Colonic mucosa (tissue), 4 donors: ENCODE measurements at regions not wholly inside any gene's neighbourhood (a gene's known extent, or its start where the extent isn't known, plus 50 kb on each side); places are given as distances from the start of the nearest gene placed in this dataset.

Experiments used
- DNase-seq: peaks from one replicate; pipeline ENCODE4 v3.0.0-alpha.2; 2020
- H3K27ac ChIP-seq: fragments of 200-600 bp; one replicate; pipeline ENCODE4 v1.8.0; 2021
- H3K27me3 ChIP-seq: fragments of 200-600 bp; one replicate; pipeline ENCODE4 v1.8.0; 2021
- H3K36me3 ChIP-seq: fragments of 200-600 bp; one replicate; pipeline ENCODE4 v1.8.0; 2021
- H3K4me1 ChIP-seq: fragments of 200-600 bp; one replicate; pipeline ENCODE4 v1.8.0; 2021; ENCODE audit warnings: mild to moderate bottlenecking
- H3K4me3 ChIP-seq: fragments of 200-600 bp; one replicate; pipeline ENCODE4 v1.8.0; 2021
- H3K9ac ChIP-seq, 2 donors: one replicate each; pipeline ENCODE4 v1.7.0; 2013; ENCODE audit warnings: control low read depth in 2 of 2, low read depth in 2 of 2, low read length in 2 of 2
- H3K9me3 ChIP-seq: fragments of 200-600 bp; one replicate; pipeline ENCODE4 v1.8.0; 2021
- intact Hi-C: fragments of 100-400 bp; cut with DNase I; formaldehyde crosslinking; loops from one replicate; pipeline ENCODE4 v1.14.1; 2022
- TF ChIP-seq, protein P1 (sequence below): fragments of 200-600 bp; IDR thresholded peaks from one replicate; pipeline ENCODE4 v1.8.0; 2022; ENCODE audit warnings: antibody characterized with exemption, mild to moderate bottlenecking
- donor health status: healthy.
- donor health status: DM: no; HTN: no; CAD: no.
- donor health status: DM: no; HTN: no; CAD: no.

DNA sequence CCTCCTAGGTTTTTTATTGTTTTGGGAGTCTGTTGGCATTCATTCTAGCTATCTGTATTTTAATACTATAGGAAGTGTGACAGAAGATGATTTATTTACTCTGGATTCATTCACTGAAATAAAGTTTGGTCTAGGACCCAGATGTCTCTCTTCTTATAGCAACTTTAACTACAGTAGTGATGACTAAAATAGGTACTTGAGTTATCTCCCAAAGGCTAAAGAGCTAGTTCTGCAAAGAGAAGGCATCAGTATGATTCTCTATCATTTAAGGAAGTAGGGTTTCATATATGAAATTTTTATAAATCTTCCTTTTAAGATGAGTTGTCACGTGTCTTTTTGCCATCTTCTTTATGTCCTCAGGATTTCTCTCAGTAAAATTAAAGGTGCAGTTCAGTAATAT lies 507.4 kb downstream of the KCTD12 start:
- Histone ChIP-seq H3K9me3 (no peaks in the 10 kb centered on the region), H3K4me1 (no peaks in the 10 kb centered on the region), H3K27ac (no peak overlapping the region), H3K27me3 (no peaks in the 10 kb centered on the region), H3K9ac (no peak overlapping the region), H3K4me3 (no peak overlapping the region), H3K36me3 (no peaks in the 10 kb centered on the region)
- intact Hi-C loops: no loop called here
- no peak for DNase-seq
- TF ChIP-seq, protein P1, sequence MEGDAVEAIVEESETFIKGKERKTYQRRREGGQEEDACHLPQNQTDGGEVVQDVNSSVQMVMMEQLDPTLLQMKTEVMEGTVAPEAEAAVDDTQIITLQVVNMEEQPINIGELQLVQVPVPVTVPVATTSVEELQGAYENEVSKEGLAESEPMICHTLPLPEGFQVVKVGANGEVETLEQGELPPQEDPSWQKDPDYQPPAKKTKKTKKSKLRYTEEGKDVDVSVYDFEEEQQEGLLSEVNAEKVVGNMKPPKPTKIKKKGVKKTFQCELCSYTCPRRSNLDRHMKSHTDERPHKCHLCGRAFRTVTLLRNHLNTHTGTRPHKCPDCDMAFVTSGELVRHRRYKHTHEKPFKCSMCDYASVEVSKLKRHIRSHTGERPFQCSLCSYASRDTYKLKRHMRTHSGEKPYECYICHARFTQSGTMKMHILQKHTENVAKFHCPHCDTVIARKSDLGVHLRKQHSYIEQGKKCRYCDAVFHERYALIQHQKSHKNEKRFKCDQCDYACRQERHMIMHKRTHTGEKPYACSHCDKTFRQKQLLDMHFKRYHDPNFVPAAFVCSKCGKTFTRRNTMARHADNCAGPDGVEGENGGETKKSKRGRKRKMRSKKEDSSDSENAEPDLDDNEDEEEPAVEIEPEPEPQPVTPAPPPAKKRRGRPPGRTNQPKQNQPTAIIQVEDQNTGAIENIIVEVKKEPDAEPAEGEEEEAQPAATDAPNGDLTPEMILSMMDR: no peak

DNA sequence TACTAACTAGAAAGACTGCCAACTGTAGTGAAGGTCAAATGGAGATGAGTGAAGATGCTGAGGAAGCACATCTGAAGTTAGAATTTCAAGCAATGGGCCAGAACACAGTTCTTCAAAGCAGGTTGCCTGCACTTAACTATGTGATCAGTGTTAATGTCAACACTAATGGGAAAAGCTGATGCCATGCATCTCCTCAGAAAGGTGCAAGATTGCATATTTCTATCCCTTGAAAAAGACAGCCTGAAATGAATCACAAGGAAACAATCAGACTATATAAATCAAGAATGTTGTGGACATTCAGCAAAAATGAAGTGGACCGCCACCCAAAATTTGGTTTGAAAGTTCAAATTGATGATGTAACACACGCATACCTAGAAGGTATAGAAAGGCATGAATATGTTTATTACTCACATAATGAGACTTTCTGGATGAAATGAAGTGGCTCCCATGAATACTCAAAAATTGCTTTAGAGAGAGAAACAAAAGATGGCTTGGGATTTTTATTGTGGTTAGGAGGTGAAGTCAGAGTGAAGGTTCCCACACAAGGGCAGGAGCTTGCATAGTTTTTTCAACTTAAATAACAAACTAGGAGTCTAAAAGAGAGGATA lies 522.4 kb downstream of the KCTD12 start:
- no peak overlapping the region for H3K4me3 ChIP-seq
- no peak overlapping the region for H3K27ac ChIP-seq
- TF ChIP-seq, protein P1: no peak
- no peaks in the 10 kb centered on the region for H3K27me3 ChIP-seq
- no peaks in the 10 kb centered on the region for H3K36me3 ChIP-seq
- no peaks in the 10 kb centered on the region for H3K9me3 ChIP-seq
- no peak overlapping the region for H3K9ac ChIP-seq
- no peaks in the 10 kb centered on the region for H3K4me1 ChIP-seq
- DNase-seq: no peak
- intact Hi-C loops: no loop called here

DNA sequence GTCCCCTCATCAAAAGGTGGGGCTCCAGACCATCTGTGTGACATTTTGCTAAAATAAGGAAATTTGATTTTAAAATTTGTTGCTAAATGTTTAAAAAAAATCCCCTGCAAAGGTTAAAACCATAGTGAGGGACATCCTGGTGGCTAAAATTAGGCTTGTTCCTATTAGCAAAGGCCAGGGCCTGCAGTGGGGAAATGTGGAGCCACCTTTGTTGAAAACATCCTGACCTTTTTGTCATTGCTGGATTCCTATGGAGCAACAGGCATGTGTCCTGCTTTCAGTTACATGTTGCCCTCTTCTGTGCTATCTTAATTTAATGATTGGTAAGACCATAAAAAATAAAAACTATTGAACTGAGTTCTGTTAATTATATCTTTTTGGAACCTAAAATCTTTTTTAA lies 524.3 kb downstream of the KCTD12 start:
- Histone ChIP-seq H3K4me3 (no peak overlapping the region), H3K9me3 (no peaks in the 10 kb centered on the region), H3K4me1 (no peaks in the 10 kb centered on the region), H3K9ac (no peak overlapping the region), H3K27me3 (no peaks in the 10 kb centered on the region), H3K36me3 (no peaks in the 10 kb centered on the region), H3K27ac (no peak overlapping the region)
- intact Hi-C loops: no loop called here
- TF ChIP-seq, protein P1: no peak
- DNase-seq: no peak

DNA sequence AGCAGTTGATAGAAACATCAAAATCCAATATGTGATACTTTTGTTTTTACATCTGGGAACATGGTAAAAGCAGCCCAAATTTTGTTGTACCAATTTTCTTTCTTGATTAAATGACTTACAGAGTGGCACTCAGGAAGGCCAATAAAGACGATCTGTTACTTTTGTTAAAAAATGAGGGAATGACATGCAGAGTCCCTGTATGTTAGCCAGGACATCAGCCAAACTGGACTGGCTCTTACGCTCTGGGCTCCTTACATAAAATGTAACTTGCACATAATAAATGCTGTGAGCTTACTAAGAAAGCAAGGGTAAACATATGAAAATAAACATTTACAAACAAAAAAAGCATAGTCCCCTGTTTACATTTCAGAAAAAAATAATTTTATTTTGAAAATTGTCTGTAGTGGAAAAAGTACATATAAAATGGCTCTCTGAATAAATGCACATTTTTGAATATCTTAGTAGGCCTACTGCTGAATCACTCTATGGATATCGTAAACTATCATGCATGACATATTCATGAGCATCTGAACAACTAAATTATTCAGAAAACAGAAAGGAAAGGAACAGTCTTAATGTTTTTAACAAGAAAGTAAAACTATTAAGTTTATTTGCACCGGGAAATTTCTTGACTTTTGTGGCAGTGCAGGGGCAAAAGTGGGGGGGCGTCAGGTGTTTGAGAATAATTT lies 534.5 kb downstream of the KCTD12 start:
- Histone ChIP-seq H3K36me3 (no peaks in the 10 kb centered on the region), H3K9ac (no peak overlapping the region), H3K27me3 (no peaks in the 10 kb centered on the region), H3K4me1 (no peaks in the 10 kb centered on the region), H3K27ac (no peak overlapping the region), H3K4me3 (no peak overlapping the region), H3K9me3 (no peaks in the 10 kb centered on the region)
- TF ChIP-seq, protein P1: no peak
- no peak for DNase-seq
- intact Hi-C loops: no loop called here

DNA sequence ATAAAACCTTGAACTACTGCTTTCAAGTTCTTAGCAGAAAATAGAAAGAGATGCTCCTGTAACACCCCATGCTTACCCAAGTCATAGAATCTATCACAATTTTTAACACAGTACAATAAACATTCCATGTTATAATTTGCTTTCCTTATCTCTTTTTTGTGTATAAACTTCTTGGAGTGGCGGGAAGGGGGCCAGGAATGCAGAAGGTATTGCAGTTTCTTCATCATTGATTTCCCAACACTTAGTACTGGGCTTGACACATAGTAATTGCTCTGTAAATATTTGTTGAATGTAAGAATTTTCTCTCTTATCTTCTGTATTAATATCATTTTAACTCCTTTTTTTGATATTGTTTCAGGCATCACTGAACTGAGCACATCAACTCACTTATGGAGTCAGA lies 535.8 kb downstream of the KCTD12 start:
- H3K27me3 ChIP-seq: no peaks in the 10 kb centered on the region
- H3K4me3 ChIP-seq: no peak overlapping the region
- intact Hi-C loops: no loop called here
- no peak overlapping the region for H3K9ac ChIP-seq
- H3K4me1 ChIP-seq: no peaks in the 10 kb centered on the region
- DNase-seq: no peak
- H3K36me3 ChIP-seq: no peaks in the 10 kb centered on the region
- TF ChIP-seq, protein P1: no peak
- H3K27ac ChIP-seq: no peak overlapping the region
- no peaks in the 10 kb centered on the region for H3K9me3 ChIP-seq
